HepG2 (cell line): ENCODE measurements at regions not wholly inside any gene's neighbourhood (a gene's known extent, or its start where the extent isn't known, plus 50 kb on each side); places are given as distances from the start of the nearest gene placed in this dataset.

Experiments used
- ATAC-seq: fragments of 200-7000 bp; cut with Tn5 transposase; 3 replicates; pipeline ENCODE4 v1.9.1; 2020; ENCODE audit warnings: mild to moderate bottlenecking, moderate library complexity
- BruUV-seq: library from RNA; stranded (reverse); fragments of 400-500 nt; replicated peaks from 2 replicates; lab custom pipeline; 2021; lab: Mats Ljungman, UMichigan
- CTCF ChIA-PET: fragments of 300-600 bp; formaldehyde crosslinking; extraction: SDS; loops from one replicate; lab custom pipeline; 2021; ENCODE audit warnings: low total read pairs, inconsistent platforms, low intra/inter-chr PET ratio; lab: Yijun Ruan, JAX
- POLR2A ChIA-PET: fragments of 350-600 bp; sonication (Branson Sonifier 250); formaldehyde crosslinking; loops from one replicate; lab custom pipeline; 2020; ENCODE audit warnings: antibody characterized with exemption, inconsistent platforms; lab: Yijun Ruan, JAX
- DNase-seq: peaks from one replicate; pipeline ENCODE4 v3.0.0-alpha.2; 2015; ENCODE audit warnings: low spot score
- FAIRE-seq: peaks from 3 replicates; lab custom pipeline; 2011; peaks lifted over from hg19 to GRCh38; lab: Jason Lieb, UNC
- H2AFZ ChIP-seq: one replicate; pipeline ENCODE4 v1.6.1; 2011; ENCODE audit warnings: low read length, inconsistent platforms
- H3K27ac ChIP-seq: fragments of 300-600 bp; 3 replicates; pipeline ENCODE4 v1.8.0; 2011; ENCODE audit warnings: mixed run types, mild to moderate bottlenecking, mixed read lengths, low read length, inconsistent platforms; ENCODE audit not compliant: insufficient read depth; ENCODE audit errors: extremely low read length
- H3K27me3 ChIP-seq, 2 experiments: fragments of 200-600 bp in 1 of 2; 2 replicates in 1 of 2; 3 replicates in 1 of 2; pipeline versions ENCODE4 v1.6.0 to v1.8.0; 2011; ENCODE audit warnings: low read length in 2 of 2, mild to moderate bottlenecking in 2 of 2, moderate library complexity in 2 of 2, inconsistent platforms in 1 of 2; ENCODE audit not compliant: insufficient read depth in 2 of 2, control insufficient read depth in 1 of 2
- H3K36me3 ChIP-seq, 2 experiments: fragments of 200-600 bp in 1 of 2; replicated peaks in 1 of 2; 2 replicates in 1 of 2; 3 replicates in 1 of 2; pipeline versions ENCODE4 v1.5.1 to v1.8.0; 2011; ENCODE audit warnings: low read length in 2 of 2, inconsistent platforms in 1 of 2; ENCODE audit not compliant: insufficient read depth in 2 of 2, control insufficient read depth in 1 of 2
- H3K4me1 ChIP-seq: 2 replicates; pipeline ENCODE4 v1.5.1; 2012; ENCODE audit warnings: low read length, inconsistent platforms; ENCODE audit not compliant: insufficient read depth
- H3K4me2 ChIP-seq: 2 replicates; pipeline ENCODE4 v1.6.0; 2011; ENCODE audit warnings: low read depth, low read length, inconsistent platforms
- H3K4me3 ChIP-seq, 3 experiments: fragments of 200-600 bp in 1 of 3; sonication (generic), shearing (Covaris generic) in 1 of 3; replicated peaks in 1 of 3; 2 replicates each; pipeline ENCODE4 v1.5.1; 2011 to 2016; ENCODE audit warnings: low read length in 3 of 3, inconsistent platforms in 2 of 3, low read depth in 2 of 3, mild to moderate bottlenecking in 2 of 3, control low read depth in 1 of 3, mixed read lengths in 1 of 3; ENCODE audit not compliant: insufficient read depth in 1 of 3
- H3K79me2 ChIP-seq: one replicate; pipeline ENCODE4 v1.6.1; 2011; ENCODE audit warnings: low read length, inconsistent platforms; ENCODE audit not compliant: insufficient read depth
- H3K9ac ChIP-seq: 2 replicates; pipeline ENCODE4 v1.6.0; 2011; ENCODE audit warnings: mild to moderate bottlenecking, low read depth, low read length, inconsistent platforms; ENCODE audit not compliant: insufficient read depth
- H3K9me3 ChIP-seq: 2 replicates; pipeline ENCODE4 v1.5.1; 2012; ENCODE audit warnings: mild to moderate bottlenecking, low read length
- H4K20me1 ChIP-seq: 2 replicates; pipeline ENCODE4 v1.6.0; 2011; ENCODE audit warnings: inconsistent platforms, mild to moderate bottlenecking, low read length, moderate library complexity; ENCODE audit not compliant: insufficient read depth
- ATF6 ChIP-seq: sonication (generic); formaldehyde crosslinking; conservative IDR thresholded peaks from 2 replicates; pipeline ENCODE4 v1.4.0; 2020; ENCODE audit warnings: missing genetic modification reagents
- DNMT1 ChIP-seq: sonication (generic); formaldehyde crosslinking; IDR thresholded peaks from 2 replicates; pipeline ENCODE4 v1.5.1; 2020; ENCODE audit warnings: mild to moderate bottlenecking, missing genetic modification reagents
- FIP1L1 ChIP-seq: fragments of 200-400 bp; formaldehyde crosslinking; IDR thresholded peaks from 2 replicates; pipeline ENCODE4 v1.6.1; 2018; ENCODE audit warnings: low read depth, mild to moderate bottlenecking, low read length, moderate library complexity, borderline replicate concordance; ENCODE audit not compliant: insufficient read depth
- ISX ChIP-seq: sonication (generic); formaldehyde crosslinking; conservative IDR thresholded peaks from 2 replicates; pipeline ENCODE4 v1.5.0; 2020; ENCODE audit warnings: missing genetic modification reagents
- KDM1A ChIP-seq: IDR thresholded peaks from 2 replicates; pipeline ENCODE4 v1.6.1; 2016; ENCODE audit warnings: missing compliant biosample characterization
- NFE2L1 ChIP-seq: sonication (generic); formaldehyde crosslinking; IDR thresholded peaks from 2 replicates; pipeline ENCODE4 v1.4.0; 2020; ENCODE audit warnings: missing genetic modification reagents, mild to moderate bottlenecking, borderline replicate concordance
- NFE2L2 ChIP-seq: fragments of 150-350 bp; IDR thresholded peaks from 2 replicates; pipeline ENCODE4 v1.6.1; 2014; ENCODE audit warnings: low read length
- NR0B2 ChIP-seq: sonication (generic); formaldehyde crosslinking; IDR thresholded peaks from 2 replicates; pipeline ENCODE4 v1.4.0; 2020; ENCODE audit warnings: mild to moderate bottlenecking, missing genetic modification reagents
- REST ChIP-seq, 2 experiments: IDR thresholded peaks; 2 replicates each; pipeline ENCODE4 v1.6.1; 2011 to 2012; ENCODE audit warnings: low read length in 2 of 2, borderline replicate concordance in 1 of 2, low read depth in 1 of 2, mild to moderate bottlenecking in 1 of 2, moderate library complexity in 1 of 2
- THAP11 ChIP-seq: IDR thresholded peaks from 2 replicates; pipeline ENCODE4 v1.6.1; 2016; ENCODE audit warnings: missing biosample characterization, missing genetic modification reagents
- ZBTB21 ChIP-seq: sonication (generic); formaldehyde crosslinking; IDR thresholded peaks from 2 replicates; pipeline ENCODE4 v1.4.0; 2020; ENCODE audit warnings: missing genetic modification reagents
- ZFAT ChIP-seq: sonication (generic); formaldehyde crosslinking; conservative IDR thresholded peaks from 2 replicates; pipeline ENCODE4 v1.8.1; 2023; ENCODE audit warnings: missing genetic modification reagents, inconsistent platforms
- ZMAT3 ChIP-seq: sonication (generic); formaldehyde crosslinking; conservative IDR thresholded peaks from 2 replicates; pipeline ENCODE4 v1.7.0; 2021; ENCODE audit warnings: missing genetic modification reagents
- ZNF432 ChIP-seq: sonication (generic); formaldehyde crosslinking; IDR thresholded peaks from 2 replicates; pipeline ENCODE4 v1.5.0; 2020; ENCODE audit warnings: missing genetic modification reagents, mild to moderate bottlenecking, borderline replicate concordance
- WGBS: methylation state at CpG from one replicate; pipeline ENCODE4 v1.1.6; 2017; ENCODE audit warnings: low lambda C conversion rate; 5-methylcytosine and 5-hydroxymethylcytosine counted together
- in situ Hi-C: cut with HindIII; loops from 2 replicates; pipeline ENCODE4 v1.10.0; 2017; ENCODE audit warnings: low pct_unique_long_range_greater_than_20kb; ENCODE audit not compliant: extremely low pct_ligation_motif_present
- intact Hi-C: fragments of 100-400 bp; cut with micrococcal nuclease; formaldehyde crosslinking; loops from one replicate; pipeline ENCODE4 v1.10.0; 2022; ENCODE audit not compliant: unreplicated experiment

- intact Hi-C loops = no loop called here
- no peaks in the 10 kb centered on the region for H3K79me2 ChIP-seq
- WGBS = 20% methylated on average over 3 of the region's 7 CpGs
- no peaks in the 10 kb centered on the region for H3K4me1 ChIP-seq
- TF ChIP-seq ZMAT3 (CRISPR knock-in tag) (no peak), ISX (no peak), FIP1L1 (no peak), THAP11 (CRISPR knock-in tag) (no peak), ZNF432 (CRISPR knock-in tag) (no peak), NFE2L2 (no peak), NFE2L1 (CRISPR knock-in tag) (no peak), ZBTB21 (CRISPR knock-in tag) (no peak), DNMT1 (CRISPR knock-in tag) (no peak), KDM1A (no peak), ZFAT (CRISPR knock-in tag) (no peak), NR0B2 (no peak), REST (IDR thresholded peaks at IDR 0.05; ENCODE audit: borderline replicate concordance in 1 of 2, low read depth in 1 of 2, low read length in 2 of 2) (no peak), ATF6 (no peak)
- H3K4me3 ChIP-seq = no peak overlapping the region
- H3K4me2 ChIP-seq = no peak overlapping the region
- no peak overlapping the region for H3K9ac ChIP-seq
- no peaks in the 10 kb centered on the region for H4K20me1 ChIP-seq
- CTCF ChIA-PET = no interaction called here
- DNase-seq (no peak), ATAC-seq (no peak), FAIRE-seq (no peak)
- no peaks in the 10 kb centered on the region for H3K36me3 ChIP-seq
- no TSS peak for BruUV-seq
- POLR2A ChIA-PET = no interaction called here
- H2AFZ ChIP-seq = no peak overlapping the region
- H3K27me3 ChIP-seq = no peaks in the 10 kb centered on the region; a peak in 1 of 5 replicates
- in situ Hi-C loops = no loop called here
- peaks cover 13% of the 10 kb centered on the region; the same call in 1 of the 2 replicates for H3K9me3 ChIP-seq
- H3K27ac ChIP-seq = no peak overlapping the region
Measured at GRCh38 chr3:144098691-144099090, 127.1 kb downstream of the DIPK2A start.
